Neuronal stem cell (in vitro differentiated cells): ENCODE measurements at regions not wholly inside any gene's neighbourhood (a gene's known extent, or its start where the extent isn't known, plus 50 kb on each side); places are given as distances from the start of the nearest gene placed in this dataset.

ENCODE experiments used
- DNase-seq: peaks from one replicate; pipeline ENCODE4 v3.0.0-alpha.2; 2013; ENCODE audit warnings: low spot score
- H2AFZ ChIP-seq: one replicate; pipeline ENCODE4 v1.6.1; 2013; ENCODE audit warnings: mild to moderate bottlenecking, low read length, inconsistent platforms
- H2AK5ac ChIP-seq: 2 replicates; pipeline ENCODE4 v1.6.1; 2013; ENCODE audit warnings: low read depth, mild to moderate bottlenecking, inconsistent platforms, low read length, moderate library complexity, mixed read lengths
- H2BK120ac ChIP-seq: 2 replicates; pipeline ENCODE4 v1.6.1; 2013; ENCODE audit warnings: low read depth, mild to moderate bottlenecking, inconsistent platforms, low read length, moderate library complexity, mixed read lengths
- H2BK12ac ChIP-seq: one replicate; pipeline ENCODE4 v1.6.1; 2013; ENCODE audit warnings: low read length, inconsistent platforms
- H2BK15ac ChIP-seq: 2 replicates; pipeline ENCODE4 v1.6.1; 2013; ENCODE audit warnings: mild to moderate bottlenecking, low read length, inconsistent platforms, mixed read lengths
- H2BK5ac ChIP-seq: one replicate; pipeline ENCODE4 v1.6.1; 2013; ENCODE audit warnings: inconsistent platforms, mild to moderate bottlenecking, low read length, moderate library complexity
- H3K14ac ChIP-seq: one replicate; pipeline ENCODE4 v1.6.1; 2013; ENCODE audit warnings: low read length, inconsistent platforms
- H3K18ac ChIP-seq: 2 replicates; pipeline ENCODE4 v1.6.1; 2013; ENCODE audit warnings: low read length, inconsistent platforms
- H3K23ac ChIP-seq: 2 replicates; pipeline ENCODE4 v1.6.1; 2013; ENCODE audit warnings: low read depth, mild to moderate bottlenecking, mixed read lengths, low read length, inconsistent platforms; ENCODE audit not compliant: poor library complexity
- H3K27ac ChIP-seq: replicated peaks from 3 replicates; pipeline ENCODE4 v1.5.1; 2013; ENCODE audit warnings: low read length, inconsistent platforms
- H3K27me3 ChIP-seq, 3 experiments: 2 replicates each; pipeline ENCODE4 v1.6.1; 2013; ENCODE audit warnings: low read length in 3 of 3, mild to moderate bottlenecking in 2 of 3, inconsistent platforms in 1 of 3, low read depth in 1 of 3, mixed read lengths in 1 of 3, moderate library complexity in 1 of 3; ENCODE audit not compliant: control insufficient read depth in 3 of 3, insufficient read depth in 3 of 3
- H3K36me3 ChIP-seq, 2 donors: replicated peaks in 1 of 2; 2 replicates each; pipeline ENCODE4 v1.6.1; 2013; ENCODE audit warnings: low read length in 2 of 2; ENCODE audit not compliant: control insufficient read depth in 2 of 2, insufficient read depth in 2 of 2
- H3K4ac ChIP-seq: 2 replicates; pipeline ENCODE4 v1.6.1; 2013; ENCODE audit warnings: inconsistent platforms, mild to moderate bottlenecking, low read length, moderate library complexity
- H3K4me1 ChIP-seq, 2 donors: 1 replicate in 1 of 2; 2 replicates in 1 of 2; pipeline ENCODE4 v1.6.1; 2013; ENCODE audit warnings: low read length in 2 of 2, low read depth in 1 of 2; ENCODE audit not compliant: control insufficient read depth in 2 of 2, insufficient read depth in 1 of 2
- H3K4me2 ChIP-seq: one replicate; pipeline ENCODE4 v1.6.1; 2013; ENCODE audit warnings: mild to moderate bottlenecking, low read length, inconsistent platforms; ENCODE audit not compliant: insufficient read depth, poor library complexity, severe bottlenecking
- H3K4me3 ChIP-seq, 2 donors: 2 replicates each; pipeline ENCODE4 v1.5.1; 2013; ENCODE audit warnings: low read length in 2 of 2, mild to moderate bottlenecking in 2 of 2, inconsistent platforms in 1 of 2, moderate library complexity in 1 of 2
- H3K79me1 ChIP-seq: one replicate; pipeline ENCODE4 v1.6.1; 2013; ENCODE audit warnings: low read depth, mild to moderate bottlenecking, inconsistent platforms, low read length, moderate library complexity
- H3K9ac ChIP-seq: one replicate; pipeline ENCODE4 v1.6.1; 2013; ENCODE audit warnings: mild to moderate bottlenecking, low read depth, low read length, inconsistent platforms; ENCODE audit not compliant: poor library complexity
- H3K9me3 ChIP-seq, 2 donors: replicated peaks in 1 of 2; 2 replicates each; pipeline versions ENCODE3 to v1.6.1; 2013; ENCODE audit warnings: low read length in 2 of 2, mild to moderate bottlenecking in 2 of 2, inconsistent platforms in 1 of 2, low read depth in 1 of 2, mixed read lengths in 1 of 2, moderate library complexity in 1 of 2; ENCODE audit not compliant: control insufficient read depth in 2 of 2, insufficient read depth in 1 of 2
- H4K8ac ChIP-seq: one replicate; pipeline ENCODE4 v1.6.1; 2013; ENCODE audit warnings: low read depth, mild to moderate bottlenecking, inconsistent platforms, low read length, moderate library complexity
- H4K91ac ChIP-seq: one replicate; pipeline ENCODE4 v1.6.1; 2013; ENCODE audit warnings: low read length, low read depth, mild to moderate bottlenecking, inconsistent platforms; ENCODE audit not compliant: poor library complexity
- WGBS, 2 donors: extraction: QIAGEN DNeasy Blood & Tissue Kit; methylation state at CpG; one replicate each; pipeline ENCODE4 v1.1.7; 2013; ENCODE audit warnings: missing lambda C conversion rate in 2 of 2, mixed read lengths in 1 of 2; ENCODE audit not compliant: insufficient read length in 2 of 2, insufficient replicate concordance in 1 of 2; ENCODE audit errors: extremely low coverage in 2 of 2; 5-methylcytosine and 5-hydroxymethylcytosine counted together

DNA sequence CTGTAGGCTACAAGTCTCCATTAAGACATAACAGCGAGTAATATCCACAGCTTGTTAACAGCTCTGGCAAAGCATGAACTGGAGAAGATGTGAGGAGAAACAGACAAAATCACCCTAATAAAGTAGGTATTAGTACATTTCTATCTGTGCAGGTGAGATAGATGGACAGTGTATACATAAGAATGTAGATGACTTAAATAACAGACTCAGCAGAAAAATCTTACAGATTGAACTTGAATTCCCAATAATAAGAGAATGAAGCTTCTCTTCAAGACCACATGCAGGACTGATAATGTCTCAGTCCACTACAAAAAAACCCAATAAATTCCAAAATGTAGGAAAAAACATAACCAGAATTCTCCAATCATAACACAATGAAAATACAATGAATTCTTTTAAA lies 153.0 kb downstream of the IRX2 start:
- no peak overlapping the region for H2AFZ ChIP-seq
- H2BK120ac ChIP-seq = no peak overlapping the region
- H3K4me2 ChIP-seq = no peak overlapping the region
- no peaks in the 10 kb centered on the region for H3K36me3 ChIP-seq
- H3K4ac ChIP-seq = no peak overlapping the region
- no peaks in the 10 kb centered on the region for H3K4me1 ChIP-seq
- no peak overlapping the region for H2BK5ac ChIP-seq
- no peak overlapping the region for H2BK12ac ChIP-seq
- no peak overlapping the region for H3K27ac ChIP-seq
- H3K23ac ChIP-seq = no peak overlapping the region
- DNase-seq = no peak
- no peak overlapping the region for H2AK5ac ChIP-seq
- no peak overlapping the region for H2BK15ac ChIP-seq
- H3K9me3 ChIP-seq = peaks cover 2 to 12% of the 10 kb centered on the region in 2 donors
- H3K18ac ChIP-seq = no peak overlapping the region
- H3K9ac ChIP-seq = no peak overlapping the region
- no peak overlapping the region for H4K91ac ChIP-seq
- no peak overlapping the region for H3K14ac ChIP-seq
- no CpG with 5 or more reads among the region's 1 CpG for WGBS, 2 donors
- no peak overlapping the region for H4K8ac ChIP-seq
- H3K27me3 ChIP-seq = no peaks in the 10 kb centered on the region
- H3K4me3 ChIP-seq = no peak overlapping the region
- no peaks in the 10 kb centered on the region for H3K79me1 ChIP-seq

DNA sequence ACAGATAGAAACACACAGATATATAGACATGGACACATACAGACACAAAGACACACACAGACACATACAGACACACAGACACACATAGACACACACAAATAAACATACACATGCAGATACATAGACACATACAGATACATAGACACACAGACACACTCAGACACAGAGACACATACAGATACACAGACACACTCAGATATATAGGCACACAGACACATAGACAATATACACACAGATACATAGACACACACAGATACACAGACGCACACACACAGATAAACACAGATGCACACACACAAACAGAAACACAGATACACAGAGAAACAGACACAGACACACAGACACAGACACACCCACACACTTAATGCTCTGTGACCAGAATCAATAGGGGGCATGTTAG lies 156.8 kb downstream of the IRX2 start:
- Histone ChIP-seq H2BK15ac (no peak overlapping the region), H3K4me1 (no peaks in the 10 kb centered on the region), H3K4me3 (no peak overlapping the region), H2BK5ac (no peak overlapping the region), H3K14ac (no peak overlapping the region), H2BK120ac (no peak overlapping the region), H2AK5ac (no peak overlapping the region), H3K36me3 (no peaks in the 10 kb centered on the region), H3K4ac (no peak overlapping the region), H3K23ac (no peak overlapping the region), H3K9ac (no peak overlapping the region), H4K91ac (no peak overlapping the region), H3K79me1 (no peaks in the 10 kb centered on the region), H2BK12ac (no peak overlapping the region), H3K18ac (no peak overlapping the region), H3K9me3 (peaks cover 2 to 12% of the 10 kb centered on the region in 2 donors), H2AFZ (no peak overlapping the region), H3K4me2 (no peak overlapping the region), H4K8ac (no peak overlapping the region), H3K27ac (no peak overlapping the region), H3K27me3 (no peaks in the 10 kb centered on the region)
- DNase-seq = no peak
- no CpG with 5 or more reads among the region's 1 CpG for WGBS, 2 donors

DNA sequence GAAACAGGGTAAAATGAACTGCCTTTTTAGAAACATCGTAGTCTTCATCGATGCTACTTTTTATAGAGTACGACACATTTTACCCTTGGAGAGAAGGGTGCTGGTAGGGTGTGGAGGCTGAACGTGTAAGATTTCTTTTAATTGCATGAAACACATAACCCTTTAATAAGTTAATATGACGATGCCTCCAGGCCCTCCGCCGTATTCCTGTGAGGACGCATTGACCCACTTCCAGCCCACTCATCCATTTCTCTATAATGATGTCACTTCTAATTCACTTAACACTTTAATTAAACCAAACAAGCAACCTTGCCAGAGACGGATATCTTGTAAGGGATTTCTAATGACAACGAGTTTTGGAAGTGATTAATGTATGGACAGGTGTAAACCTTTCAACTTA lies 158.7 kb downstream of the IRX2 start:
- no peak overlapping the region for H2BK120ac ChIP-seq
- H3K9me3 ChIP-seq = peaks cover 2 to 10% of the 10 kb centered on the region in 2 donors
- no peak overlapping the region for H3K4ac ChIP-seq
- H3K9ac ChIP-seq = no peak overlapping the region
- WGBS, 2 donors = no CpG with 5 or more reads among the region's 10 CpGs
- H2BK5ac ChIP-seq = no peak overlapping the region
- H2BK12ac ChIP-seq = no peak overlapping the region
- no peak overlapping the region for H4K8ac ChIP-seq
- H2AFZ ChIP-seq = no peak overlapping the region
- H3K4me2 ChIP-seq = no peak overlapping the region
- no peak overlapping the region for H3K23ac ChIP-seq
- no peaks in the 10 kb centered on the region for H3K27me3 ChIP-seq
- H2BK15ac ChIP-seq = no peak overlapping the region
- H3K79me1 ChIP-seq = no peaks in the 10 kb centered on the region
- H3K4me1 ChIP-seq = peaks cover 4 to 9% of the 10 kb centered on the region in 2 donors
- no peak overlapping the region for H3K18ac ChIP-seq
- no peak overlapping the region for H3K4me3 ChIP-seq
- H2AK5ac ChIP-seq = no peak overlapping the region
- H4K91ac ChIP-seq = no peak overlapping the region
- H3K27ac ChIP-seq = no peak overlapping the region
- DNase-seq = no peak
- no peaks in the 10 kb centered on the region for H3K36me3 ChIP-seq
- no peak overlapping the region for H3K14ac ChIP-seq

GRCh38 chr5:2591777-2592453 lies 159.6 kb downstream of the IRX2 start:
- no peak for DNase-seq
- Histone ChIP-seq H2BK12ac (no peak overlapping the region), H3K4me3 (no peak overlapping the region), H3K79me1 (no peaks in the 10 kb centered on the region), H4K8ac (no peak overlapping the region), H3K4ac (no peak overlapping the region), H3K18ac (no peak overlapping the region), H3K23ac (no peak overlapping the region), H2BK5ac (no peak overlapping the region), H2BK15ac (no peak overlapping the region), H3K27ac (no peak overlapping the region), H2BK120ac (no peak overlapping the region), H3K36me3 (no peaks in the 10 kb centered on the region), H3K14ac (no peak overlapping the region), H2AK5ac (no peak overlapping the region), H2AFZ (no peak overlapping the region), H4K91ac (no peak overlapping the region), H3K9me3 (peaks cover 2 to 9% of the 10 kb centered on the region in 2 donors), H3K9ac (no peak overlapping the region), H3K4me2 (no peak overlapping the region), H3K27me3 (no peaks in the 10 kb centered on the region), H3K4me1 (peaks cover 4 to 9% of the 10 kb centered on the region in 2 donors)
- WGBS, 2 donors = no CpG with 5 or more reads among the region's 19 CpGs
